ENCODE measurements at regions not wholly inside any gene's neighbourhood (a gene's known extent, or its start where the extent isn't known, plus 50 kb on each side); places are given as distances from the start of the nearest gene placed in this dataset.

DNA sequence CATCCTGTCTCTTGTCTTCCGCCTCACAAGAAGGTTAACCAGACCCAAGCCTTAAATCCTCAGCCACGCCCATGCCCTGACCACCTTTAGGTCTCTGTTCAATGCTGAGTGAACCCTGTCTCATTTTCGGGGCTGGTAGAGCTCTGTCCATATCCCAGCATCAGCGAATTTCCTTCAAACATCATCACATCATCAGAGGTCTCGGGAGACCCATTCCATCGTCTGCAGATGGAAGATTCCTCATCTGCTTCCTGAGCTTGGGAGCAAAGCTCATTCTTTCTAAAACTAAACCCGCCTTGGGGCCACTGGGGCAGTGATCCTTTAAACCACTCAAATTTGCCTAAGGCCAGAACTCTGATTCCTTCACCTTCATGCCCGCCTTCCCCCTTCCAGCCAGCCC lies 173.7 kb downstream of the TTC32 start:
- ATAC-seq, result no peak
- H3K9me3 ChIP-seq, result no peaks in the 10 kb centered on the region
- H3K4me1 ChIP-seq, result peaks cover 0 to 9% (median 0%) of the 10 kb centered on the region in 3 donors
- no peak overlapping the region for H3K27ac ChIP-seq
- TF ChIP-seq POLR2AphosphoS5 (IDR thresholded peaks at IDR 0.05) (no peak), EP300 (IDR thresholded peaks at IDR 0.05) (no peak), POLR2A (IDR thresholded peaks at IDR 0.05) (no peak)
- TF ChIP-seq, protein P1, sequence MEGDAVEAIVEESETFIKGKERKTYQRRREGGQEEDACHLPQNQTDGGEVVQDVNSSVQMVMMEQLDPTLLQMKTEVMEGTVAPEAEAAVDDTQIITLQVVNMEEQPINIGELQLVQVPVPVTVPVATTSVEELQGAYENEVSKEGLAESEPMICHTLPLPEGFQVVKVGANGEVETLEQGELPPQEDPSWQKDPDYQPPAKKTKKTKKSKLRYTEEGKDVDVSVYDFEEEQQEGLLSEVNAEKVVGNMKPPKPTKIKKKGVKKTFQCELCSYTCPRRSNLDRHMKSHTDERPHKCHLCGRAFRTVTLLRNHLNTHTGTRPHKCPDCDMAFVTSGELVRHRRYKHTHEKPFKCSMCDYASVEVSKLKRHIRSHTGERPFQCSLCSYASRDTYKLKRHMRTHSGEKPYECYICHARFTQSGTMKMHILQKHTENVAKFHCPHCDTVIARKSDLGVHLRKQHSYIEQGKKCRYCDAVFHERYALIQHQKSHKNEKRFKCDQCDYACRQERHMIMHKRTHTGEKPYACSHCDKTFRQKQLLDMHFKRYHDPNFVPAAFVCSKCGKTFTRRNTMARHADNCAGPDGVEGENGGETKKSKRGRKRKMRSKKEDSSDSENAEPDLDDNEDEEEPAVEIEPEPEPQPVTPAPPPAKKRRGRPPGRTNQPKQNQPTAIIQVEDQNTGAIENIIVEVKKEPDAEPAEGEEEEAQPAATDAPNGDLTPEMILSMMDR (IDR thresholded peaks at IDR 0.05), result no peak
- no peaks in the 10 kb centered on the region for H3K36me3 ChIP-seq
- H3K4me3 ChIP-seq, result no peak overlapping the region
- no peaks in the 10 kb centered on the region for H3K27me3 ChIP-seq
- WGBS, 2 donors (ENCODE audit: low coverage in 1 of 2), result 69 to 85% methylated on average over 6 of the region's 8 CpGs

DNA sequence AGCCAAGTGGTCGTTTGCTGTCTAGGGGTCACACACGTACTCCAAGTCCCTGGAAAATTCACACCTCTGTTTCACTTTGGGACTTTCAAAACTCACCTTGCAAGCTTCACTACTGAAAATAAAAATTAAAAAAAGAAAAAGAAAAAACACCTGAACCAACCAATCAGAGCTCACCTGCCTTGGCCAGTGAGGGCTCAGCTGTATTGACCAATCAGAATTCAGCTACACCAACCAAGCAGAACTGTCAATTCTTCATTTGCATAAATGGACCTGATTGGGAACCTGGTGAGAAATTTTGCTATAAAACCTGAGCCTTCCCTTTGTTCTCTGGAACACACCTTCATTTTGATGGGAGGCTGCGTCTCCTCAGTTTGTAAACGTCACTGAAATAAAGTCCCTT lies 176.4 kb downstream of the TTC32 start:
- Histone ChIP-seq H3K36me3 (no peaks in the 10 kb centered on the region), H3K27me3 (no peaks in the 10 kb centered on the region), H3K4me1 (peaks cover 0 to 11% (median 3%) of the 10 kb centered on the region in 3 donors), H3K27ac (no peak overlapping the region), H3K4me3 (no peak overlapping the region), H3K9me3 (no peaks in the 10 kb centered on the region)
- TF ChIP-seq POLR2A (IDR thresholded peaks at IDR 0.05), result no peak
- TF ChIP-seq, protein P1 (IDR thresholded peaks at IDR 0.05), result no peak
- WGBS, 2 donors (ENCODE audit: low coverage in 1 of 2), result 69 to 82% methylated on average over 2 to 4 of the region's 4 CpGs
- no peak for ATAC-seq

DNA sequence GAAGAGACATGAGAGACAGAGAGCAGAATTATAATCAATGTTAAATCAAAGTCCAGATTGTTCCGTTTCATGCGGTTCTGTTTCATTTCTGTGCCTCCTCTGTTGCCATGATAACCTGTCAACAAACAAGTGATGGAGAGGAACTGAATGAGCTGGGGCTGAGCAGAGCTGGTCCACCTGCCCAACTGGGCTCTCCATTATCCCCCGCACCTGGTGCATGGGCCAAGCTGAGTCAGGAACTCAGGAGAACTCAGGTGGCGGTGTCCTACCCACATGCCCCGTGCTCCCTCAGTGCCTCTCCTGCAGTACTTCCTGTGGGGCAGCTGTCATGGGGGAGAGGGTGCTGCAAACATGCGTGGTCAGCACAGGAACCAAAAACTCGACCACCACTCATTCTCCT lies 178.8 kb downstream of the TTC32 start:
- Histone ChIP-seq H3K4me3 (no peak overlapping the region), H3K4me1 (peaks cover 0 to 11% (median 3%) of the 10 kb centered on the region in 3 donors), H3K27ac (peak overlapping the region in 1 of 4 donors; percentile 4), H3K36me3 (no peaks in the 10 kb centered on the region), H3K27me3 (no peaks in the 10 kb centered on the region), H3K9me3 (no peaks in the 10 kb centered on the region)
- TF ChIP-seq, protein P1 (IDR thresholded peaks at IDR 0.05), result no peak
- no peak for ATAC-seq
- 58 to 67% methylated on average over 5 to 7 of the region's 7 CpGs for WGBS, 2 donors (ENCODE audit: low coverage in 1 of 2)

DNA sequence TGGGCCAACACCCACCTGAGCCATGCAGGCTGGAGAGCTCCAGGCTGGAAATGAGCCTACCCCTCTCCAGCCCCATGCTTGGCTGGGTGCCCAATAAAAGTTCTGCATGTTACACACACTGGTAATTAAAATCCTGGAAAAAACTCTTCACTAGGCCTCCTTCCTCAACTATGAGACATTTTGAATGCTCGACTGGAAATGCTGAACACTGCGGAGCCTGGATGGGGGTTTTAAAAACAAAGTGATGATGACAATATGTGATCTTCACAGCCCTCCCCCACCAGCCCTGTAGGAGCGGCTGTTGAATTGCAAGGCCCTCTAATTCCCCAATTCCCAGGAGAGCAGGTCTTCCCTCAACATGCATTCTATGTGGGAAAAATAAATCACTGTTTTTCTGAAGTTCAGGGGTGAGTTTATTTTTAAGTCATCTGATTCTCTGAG lies 179.2 kb downstream of the TTC32 start:
- H3K4me1 ChIP-seq, result peaks cover 0 to 11% (median 3%) of the 10 kb centered on the region in 3 donors
- H3K27me3 ChIP-seq, result no peaks in the 10 kb centered on the region
- ATAC-seq, result no peak
- WGBS, 2 donors (ENCODE audit: low coverage in 1 of 2), result 19 to 47% methylated on average over 2 to 3 of the region's 3 CpGs
- no peak overlapping the region for H3K4me3 ChIP-seq
- TF ChIP-seq EP300 (IDR thresholded peaks at IDR 0.05) (no peak), POLR2AphosphoS5 (IDR thresholded peaks at IDR 0.05) (no peak), POLR2A (IDR thresholded peaks at IDR 0.05) (no peak)
- TF ChIP-seq, protein P1 (IDR thresholded peaks at IDR 0.05), result no peak
- H3K27ac ChIP-seq, result peak overlapping the region in 1 of 4 donors; percentile 4
- H3K9me3 ChIP-seq, result no peaks in the 10 kb centered on the region
- no peaks in the 10 kb centered on the region for H3K36me3 ChIP-seq

DNA sequence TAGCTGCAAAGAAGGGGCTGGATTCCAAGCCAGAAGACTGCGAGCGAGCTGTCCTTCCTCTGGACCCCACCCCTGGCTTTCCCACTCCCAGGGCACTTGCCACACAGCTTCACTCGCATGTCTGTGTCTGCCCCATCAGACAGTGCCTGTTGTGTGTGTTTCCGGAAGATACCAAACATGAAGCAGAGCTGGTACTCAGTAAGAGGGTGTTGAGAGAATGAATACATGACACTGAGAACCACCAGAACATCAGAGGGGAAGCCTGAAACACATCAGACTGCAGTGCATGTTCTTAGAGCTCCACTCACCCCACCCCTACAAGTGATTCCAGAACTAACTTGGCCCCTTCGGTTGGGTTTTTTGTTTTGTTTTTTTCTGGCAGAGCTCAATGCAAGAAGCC lies 181.5 kb downstream of the TTC32 start:
- no peak overlapping the region for H3K27ac ChIP-seq
- TF ChIP-seq, protein P1 (IDR thresholded peaks at IDR 0.05), result no peak
- TF ChIP-seq EP300 (IDR thresholded peaks at IDR 0.05) (no peak), POLR2A (IDR thresholded peaks at IDR 0.05) (no peak), POLR2AphosphoS5 (IDR thresholded peaks at IDR 0.05) (no peak)
- peaks cover 0 to 11% (median 3%) of the 10 kb centered on the region in 3 donors for H3K4me1 ChIP-seq
- no peaks in the 10 kb centered on the region for H3K9me3 ChIP-seq
- H3K36me3 ChIP-seq, result no peaks in the 10 kb centered on the region
- no peak overlapping the region for H3K4me3 ChIP-seq
- no peak for ATAC-seq
- WGBS, 2 donors (ENCODE audit: low coverage in 1 of 2), result 83 to 92% methylated on average over 2 to 4 of the region's 5 CpGs
- no peaks in the 10 kb centered on the region for H3K27me3 ChIP-seq
